ENCODE measurements at regions not wholly inside any gene's neighbourhood (a gene's known extent, or its start where the extent isn't known, plus 50 kb on each side); places are given as distances from the start of the nearest gene placed in this dataset.
A peak's percentile ranks its signal among the peaks of the same experiment; 100 is the strongest.

DNA sequence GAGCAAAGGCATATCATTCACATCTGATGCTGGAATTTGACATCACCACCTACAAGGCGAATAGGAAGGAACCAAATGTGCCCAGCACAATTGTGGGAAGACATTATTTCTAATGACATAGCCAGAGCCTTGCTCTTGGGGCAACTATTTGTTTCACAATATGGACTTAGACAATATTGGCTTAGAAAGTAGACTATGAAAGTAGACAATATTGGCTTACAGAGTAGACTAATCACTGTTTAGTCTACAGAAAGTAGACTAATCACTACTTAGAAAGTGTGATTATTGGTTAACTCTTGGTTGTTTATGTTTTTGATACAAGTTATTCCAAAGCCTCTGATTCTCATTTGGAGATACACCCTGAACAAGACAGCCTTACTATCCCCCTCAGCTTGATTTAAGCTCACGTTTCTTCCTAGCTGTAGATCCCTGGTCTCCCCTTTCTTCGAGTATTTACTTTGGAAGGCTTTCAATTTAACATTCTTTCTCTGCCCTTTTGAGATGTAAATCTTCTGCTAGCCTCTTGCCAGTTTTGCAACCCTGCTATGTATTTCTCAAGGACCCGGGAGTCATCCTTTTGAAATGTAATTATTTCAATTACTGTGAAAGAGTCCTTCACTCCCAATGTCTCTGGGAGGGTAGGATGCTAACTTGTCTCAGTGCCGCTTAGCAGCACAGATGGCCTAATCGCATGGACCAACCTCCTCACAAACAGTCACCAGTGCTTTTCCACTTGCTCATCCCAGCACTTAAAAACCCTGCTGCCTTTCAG, 843.2 kb downstream of the GALC start:
- no peak for DNase-seq

DNA sequence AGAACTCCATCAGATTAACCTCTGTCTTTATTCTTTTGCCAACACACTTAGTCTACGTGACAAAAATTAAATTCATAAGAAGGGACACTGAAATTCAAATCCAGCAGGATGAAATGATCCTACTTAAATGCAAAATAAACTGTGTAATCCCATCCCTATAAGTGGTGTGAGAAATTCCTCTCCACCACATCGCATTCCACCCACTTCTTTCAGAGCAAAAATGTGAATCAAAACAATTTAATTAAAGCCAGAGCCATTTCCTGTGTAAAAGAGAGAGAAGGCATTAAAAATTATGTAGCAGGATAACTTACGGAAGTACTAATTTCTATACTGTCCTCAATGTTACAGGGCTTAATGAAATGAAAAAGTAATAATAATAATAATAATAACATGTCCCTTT, 844.3 kb downstream of the GALC start:
- DNase-seq = no peak

DNA sequence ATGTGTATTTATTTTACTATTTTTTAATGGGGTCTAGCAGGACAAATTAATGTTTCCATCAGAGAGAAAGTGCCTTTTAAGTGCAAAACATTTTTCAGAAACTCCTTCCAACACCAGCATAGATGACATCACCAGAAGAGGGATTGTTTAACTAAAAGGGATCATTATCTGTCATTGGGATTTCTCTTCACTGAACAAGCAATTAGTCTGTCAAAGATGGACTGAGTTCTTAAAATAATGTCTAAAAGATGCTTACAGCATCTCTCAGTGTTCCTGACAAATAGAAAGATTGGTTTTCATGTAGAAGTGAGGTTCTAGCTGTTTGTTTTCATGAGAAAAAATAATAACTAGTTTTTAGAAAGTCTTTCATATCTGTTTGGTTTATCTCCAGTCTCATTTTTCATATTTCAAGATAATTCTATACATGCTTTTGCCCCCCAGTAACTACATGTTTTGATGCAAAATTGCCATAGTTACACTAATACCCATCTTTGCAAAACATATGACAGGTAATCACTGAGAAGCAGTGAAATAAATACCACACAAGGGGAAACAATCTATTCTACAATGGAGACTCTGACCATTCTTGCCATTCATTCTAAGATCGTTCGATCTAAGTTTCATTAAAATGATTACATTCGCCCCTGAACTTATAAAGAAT, 850.3 kb downstream of the GALC start:
- DNase-seq = no peak

DNA sequence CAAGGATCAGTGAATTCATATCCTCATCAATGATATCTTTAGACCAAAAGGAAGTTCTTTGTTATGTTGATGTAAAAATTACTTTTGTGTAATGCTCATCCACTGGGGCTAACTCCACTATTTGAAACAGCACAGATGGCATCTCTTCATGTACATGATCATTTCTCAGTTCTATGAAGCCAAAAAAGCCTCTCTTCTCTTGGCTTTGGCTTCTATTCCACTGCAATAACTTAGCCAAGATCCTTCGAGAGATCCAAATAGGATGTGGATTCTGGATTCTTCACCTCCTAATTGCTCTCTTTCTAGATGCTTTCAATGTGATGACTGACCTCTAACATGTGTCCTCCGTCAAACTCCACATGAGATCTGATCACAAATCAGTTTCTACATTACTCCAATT, 851.2 kb downstream of the GALC start:
- DNase-seq = no peak

DNA sequence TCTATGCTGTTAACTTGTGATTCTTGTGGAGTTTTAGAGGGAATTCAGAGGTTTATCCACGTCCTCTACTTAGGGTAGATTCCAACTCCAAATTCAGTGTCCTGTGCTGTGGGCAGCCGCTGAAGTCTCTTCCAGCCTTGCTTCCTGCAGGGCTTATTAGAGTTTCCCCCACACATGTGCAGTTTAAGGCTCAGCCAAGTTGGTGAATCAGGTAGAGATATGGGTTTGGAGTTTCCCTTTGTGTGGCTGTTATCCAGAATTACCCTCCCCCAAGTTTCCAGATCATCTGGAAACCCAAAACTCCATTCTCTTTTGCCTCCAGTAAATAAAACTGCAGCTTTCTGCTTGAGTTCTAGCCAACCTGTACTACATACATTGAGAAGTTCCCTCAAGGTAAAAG, 853.7 kb downstream of the GALC start:
- no peak for DNase-seq

DNA sequence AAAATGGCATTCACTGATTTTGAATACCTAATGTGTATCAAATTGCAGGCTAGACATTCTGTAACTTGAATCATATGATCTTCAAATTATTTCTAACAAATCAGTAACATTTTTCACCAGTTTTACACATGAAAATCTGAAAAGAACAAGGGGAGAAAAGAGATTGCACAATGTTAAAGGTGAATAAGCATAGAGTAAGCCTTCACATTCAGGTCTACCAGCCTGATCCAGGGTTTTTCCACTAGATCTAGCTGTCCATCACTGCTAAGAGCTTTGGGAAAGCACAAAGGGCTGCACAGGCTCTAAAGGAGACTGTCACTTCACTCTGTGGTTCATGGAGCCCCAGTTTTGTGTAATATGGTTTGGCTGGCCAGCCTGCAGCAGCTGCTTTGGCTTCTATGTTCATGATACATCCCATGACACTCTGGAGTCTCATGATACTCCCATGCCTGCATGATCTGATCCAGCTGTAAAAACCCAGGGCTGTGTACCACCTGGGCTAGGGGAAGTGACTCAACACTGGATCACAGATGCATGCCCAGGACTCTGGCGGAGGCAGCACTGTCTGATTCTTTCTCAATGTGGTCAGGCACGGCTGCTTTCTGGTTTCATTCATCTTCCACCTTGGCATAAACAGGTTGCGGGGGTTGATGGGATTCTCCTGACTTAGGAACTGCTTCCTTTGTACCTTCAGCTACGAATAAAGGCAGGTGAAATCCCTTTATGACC, 859.7 kb downstream of the GALC start:
- DNase-seq = no peak

DNA sequence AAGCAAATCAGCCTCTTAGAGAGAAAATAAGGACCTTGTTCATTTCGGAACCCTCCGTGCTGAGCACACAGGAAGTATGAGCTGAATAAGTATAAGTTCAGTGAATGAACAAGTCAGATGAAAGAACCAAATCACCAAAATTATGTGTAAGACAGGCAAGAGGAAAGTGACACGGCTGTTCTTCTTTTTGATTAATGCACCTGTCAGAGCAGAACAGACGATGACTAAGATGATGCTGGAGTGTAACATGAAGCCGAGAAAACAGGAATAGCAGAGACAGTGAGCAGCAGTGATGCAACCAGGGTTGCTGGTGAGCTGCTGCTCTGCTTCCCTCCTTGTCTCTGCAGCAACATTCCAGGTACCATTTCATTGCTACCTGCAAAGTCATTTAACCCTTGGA, 861.1 kb downstream of the GALC start:
- peak; percentile 11 for DNase-seq

DNA sequence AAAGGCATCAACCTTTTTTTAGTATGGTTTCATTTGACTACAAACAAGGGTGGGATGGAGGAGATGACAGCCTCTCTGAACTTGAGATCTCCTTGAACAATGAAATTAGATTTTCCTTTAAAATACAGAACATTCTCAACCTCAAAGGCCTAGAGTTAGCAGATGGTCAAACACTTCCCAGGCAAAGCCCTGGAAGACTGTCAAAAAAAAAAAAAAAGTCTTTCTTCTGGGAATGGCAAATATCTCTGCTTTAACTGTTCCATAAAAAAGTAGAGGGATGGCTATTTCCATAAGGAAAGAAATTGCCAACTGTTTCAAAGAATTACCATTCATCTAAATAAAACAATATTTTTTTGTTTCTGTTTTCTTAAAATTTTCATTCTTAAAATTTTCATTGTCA, 870.8 kb downstream of the GALC start:
- DNase-seq = no peak

DNA sequence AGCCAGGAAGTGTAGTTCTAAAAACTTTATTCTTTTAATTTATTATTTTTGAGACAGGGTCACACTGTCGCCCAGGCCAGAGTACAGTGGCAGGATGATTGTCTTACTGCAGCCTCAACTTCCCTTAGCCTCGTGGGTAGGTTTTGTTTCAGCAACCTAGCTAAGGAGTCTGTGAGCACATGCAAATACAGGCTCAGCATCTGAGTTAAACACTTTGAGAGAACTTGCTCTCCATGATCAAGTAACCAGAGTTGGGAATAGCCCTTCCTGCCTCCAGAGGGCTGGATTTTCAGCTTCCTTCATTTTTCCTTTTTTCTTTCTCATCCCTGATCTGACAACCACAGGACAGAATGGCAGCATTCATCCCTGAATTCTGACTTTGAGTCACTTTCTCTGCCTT, 871.3 kb downstream of the GALC start:
- no peak for DNase-seq

DNA sequence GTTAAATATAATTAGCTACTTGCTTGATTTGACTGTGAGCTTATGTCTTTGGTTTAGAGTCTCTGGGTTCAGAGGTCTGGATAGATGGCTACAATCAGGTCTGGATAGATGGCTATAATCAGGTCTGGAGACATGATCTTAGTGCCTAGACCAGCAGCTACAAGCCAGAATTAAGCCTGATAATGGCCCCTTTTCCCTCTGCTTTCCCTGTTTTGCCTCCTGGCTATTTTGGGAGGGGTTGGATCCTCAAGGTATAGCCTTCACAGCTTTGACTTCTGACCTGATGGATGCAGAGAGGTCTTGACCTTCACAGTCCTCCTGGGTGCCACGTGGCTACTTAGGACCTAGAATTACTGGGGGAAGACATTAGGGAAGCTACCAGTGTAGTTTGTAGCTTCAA, 877.7 kb downstream of the GALC start:
- no peak for DNase-seq

DNA sequence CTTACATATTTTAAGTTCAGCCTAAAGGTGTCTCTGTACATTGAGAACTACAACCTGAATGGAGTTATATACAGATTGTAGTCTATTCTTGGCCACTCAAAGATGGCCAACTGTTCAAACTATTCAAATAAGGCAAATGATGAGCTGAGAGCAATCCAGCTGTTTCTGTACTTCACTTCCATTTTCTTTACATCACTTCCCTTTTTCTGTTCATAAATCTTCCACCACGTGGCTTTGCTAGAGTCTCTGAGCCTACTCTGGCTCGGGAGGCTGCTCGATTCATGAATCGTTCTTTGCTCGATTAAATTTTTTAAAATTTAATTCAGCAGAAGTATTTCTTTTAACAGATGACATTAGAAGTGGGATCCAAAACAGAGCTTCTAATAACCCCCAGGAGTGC, 879.7 kb downstream of the GALC start:
- no peak for DNase-seq

DNA sequence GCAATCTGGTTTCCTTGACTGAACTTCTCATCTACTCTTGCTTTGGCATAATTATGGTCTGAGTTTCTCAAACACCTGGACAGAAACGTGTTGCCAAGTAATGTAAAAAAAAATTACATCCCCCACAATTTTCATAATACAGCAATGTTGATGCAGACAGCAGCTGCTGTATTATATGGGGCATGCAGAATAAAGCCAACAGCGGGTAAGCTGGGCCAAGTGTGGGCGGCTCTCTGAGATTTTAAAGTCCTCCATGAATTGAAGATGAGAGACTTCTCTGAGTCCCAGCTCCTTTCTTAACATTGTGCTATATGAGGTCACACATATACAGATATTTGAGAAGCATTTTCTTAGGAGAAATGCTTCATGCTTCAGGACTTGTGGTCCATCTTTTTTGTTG, 881.2 kb downstream of the GALC start:
- no peak for DNase-seq

DNA sequence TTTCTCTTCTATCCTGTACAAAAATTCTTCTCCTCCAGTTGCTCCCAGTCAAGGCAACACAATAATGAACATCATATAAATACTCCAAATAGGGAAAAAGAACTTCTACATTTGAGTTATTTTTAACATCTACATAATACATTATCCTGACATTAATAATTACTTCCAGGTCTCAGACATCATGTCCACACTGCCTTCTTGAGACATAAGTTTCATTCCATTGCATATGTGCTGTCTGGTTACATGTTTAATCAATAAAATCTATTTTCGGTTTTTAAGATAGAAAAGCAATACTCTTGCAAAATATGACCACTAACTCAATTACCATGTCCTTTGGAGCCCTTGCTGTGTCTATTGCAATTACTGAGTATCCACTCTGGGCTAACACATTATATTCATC, 881.9 kb downstream of the GALC start:
- DNase-seq = no peak

DNA sequence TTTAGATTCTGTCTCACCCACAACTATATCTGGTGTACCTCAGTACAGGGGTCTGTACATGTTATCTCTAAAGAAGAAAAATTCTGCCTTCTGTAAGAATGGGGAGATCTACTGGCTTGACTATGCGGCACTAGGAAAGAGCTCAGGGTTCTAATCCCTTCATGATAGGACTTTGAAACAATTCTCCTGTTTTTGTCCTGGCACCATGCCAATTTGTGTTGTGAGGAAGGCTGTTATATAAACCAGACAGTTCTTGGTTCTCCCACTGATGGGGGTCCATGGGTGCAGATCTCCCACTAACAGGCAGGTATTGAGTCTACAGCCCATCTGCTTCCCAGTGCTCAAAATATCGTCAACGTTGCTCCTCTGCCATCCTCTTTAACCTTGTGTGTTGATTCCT, 883.7 kb downstream of the GALC start:
- no peak for DNase-seq

DNA sequence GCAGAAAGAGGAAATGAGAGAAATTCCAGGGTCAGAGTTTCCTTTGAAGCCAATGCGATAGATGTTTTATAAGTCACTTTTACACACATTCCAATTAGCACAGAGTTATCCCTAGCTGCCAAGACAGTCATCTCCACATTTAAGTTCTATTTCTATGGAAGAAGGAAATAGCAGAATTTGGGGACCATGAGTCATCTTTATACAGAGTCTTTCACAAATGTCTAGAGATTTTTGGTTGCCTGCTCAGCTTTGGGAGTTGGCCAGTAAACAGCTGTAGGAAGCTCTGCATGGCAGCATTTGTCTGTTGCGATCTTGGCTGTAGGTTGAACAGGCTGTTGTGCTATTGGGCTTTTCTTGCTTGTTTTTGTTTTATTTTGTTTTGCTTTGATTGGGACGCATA, 884.3 kb downstream of the GALC start:
- DNase-seq = no peak

DNA sequence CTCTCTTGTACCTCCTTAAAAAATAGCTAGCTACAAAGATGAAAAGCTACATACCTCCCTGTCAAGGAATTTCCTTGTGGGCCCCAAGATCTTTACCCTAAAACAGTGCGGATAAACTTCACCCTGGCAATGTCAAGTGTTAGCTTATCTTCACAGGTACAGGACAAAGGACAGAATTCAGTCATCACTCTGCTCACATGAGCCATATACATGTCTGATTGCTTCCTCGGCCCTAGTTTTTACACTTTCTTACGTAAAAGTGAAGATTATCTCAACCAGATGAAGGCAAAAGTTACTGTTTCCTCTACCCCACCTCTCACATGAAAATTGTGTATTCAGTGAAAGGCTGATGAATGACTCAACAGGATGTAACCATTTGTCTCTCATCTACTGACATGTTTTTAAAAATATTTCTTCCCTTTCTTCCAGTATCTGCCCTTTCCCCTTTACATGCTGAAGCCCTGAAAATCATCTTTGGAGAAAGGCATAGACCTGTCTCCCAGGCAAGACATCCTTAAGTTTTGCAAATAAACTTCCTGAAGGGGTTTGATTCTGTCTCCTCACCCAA, 890.1 kb downstream of the GALC start:
- no peak for DNase-seq

DNA sequence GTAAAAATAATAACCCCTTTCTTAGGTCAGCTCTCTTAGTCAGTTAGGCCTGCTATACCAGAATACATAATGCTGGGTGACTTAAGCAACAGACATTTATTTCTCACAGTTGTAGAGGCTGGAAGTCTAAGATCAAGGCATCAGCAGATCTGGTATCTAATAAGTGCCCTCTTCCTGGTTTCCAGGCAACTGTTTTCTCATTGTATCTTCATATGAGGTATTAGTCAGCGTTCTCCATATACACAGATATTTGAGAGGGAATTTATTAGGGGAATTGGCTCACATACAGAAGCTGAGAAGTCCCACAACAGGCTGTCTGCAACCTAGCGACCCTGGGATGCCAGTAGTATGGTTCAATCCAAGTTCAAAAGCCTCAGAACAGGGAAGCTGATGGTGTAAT, 896.0 kb downstream of the GALC start:
- DNase-seq = no peak

DNA sequence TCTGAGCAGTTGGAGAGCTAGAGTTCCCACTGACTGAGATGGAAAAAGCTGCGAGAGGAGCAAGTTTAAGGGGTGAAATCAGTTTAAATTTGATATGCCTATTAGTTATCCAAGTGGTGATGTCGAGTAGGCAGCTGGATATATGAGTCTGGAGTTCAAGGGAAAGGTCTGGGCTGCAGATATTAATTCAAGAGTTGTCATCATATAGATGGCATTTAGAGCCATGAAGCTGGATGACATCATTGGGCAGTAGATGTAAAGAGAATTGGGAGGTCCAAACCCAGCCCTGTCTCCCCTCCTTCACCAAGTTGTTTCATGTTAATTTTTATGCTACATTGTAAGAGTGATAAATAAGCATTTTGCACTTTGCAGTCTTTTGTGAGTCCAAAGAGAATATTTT, 898.1 kb downstream of the GALC start:
- DNase-seq = no peak

DNA sequence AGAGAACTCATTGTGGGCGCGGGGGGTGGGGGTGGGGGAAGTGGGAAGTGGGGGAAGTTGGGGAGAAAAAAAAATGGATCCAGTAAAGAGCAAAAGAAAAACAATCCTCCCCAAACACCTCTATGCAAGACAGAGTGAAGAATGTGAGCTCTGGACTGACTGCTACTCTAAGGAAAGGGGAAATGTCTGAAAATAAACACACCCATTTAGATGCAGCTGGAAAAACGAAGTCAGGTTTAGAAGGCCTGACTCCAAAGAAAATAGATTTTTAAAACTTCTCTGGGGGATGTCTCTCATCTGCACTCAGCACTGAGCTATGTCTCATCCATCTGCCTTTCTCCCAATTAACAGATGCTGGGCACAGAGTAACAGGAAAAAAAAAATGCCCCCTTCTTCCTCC, 904.4 kb downstream of the GALC start:
- DNase-seq = no peak

DNA sequence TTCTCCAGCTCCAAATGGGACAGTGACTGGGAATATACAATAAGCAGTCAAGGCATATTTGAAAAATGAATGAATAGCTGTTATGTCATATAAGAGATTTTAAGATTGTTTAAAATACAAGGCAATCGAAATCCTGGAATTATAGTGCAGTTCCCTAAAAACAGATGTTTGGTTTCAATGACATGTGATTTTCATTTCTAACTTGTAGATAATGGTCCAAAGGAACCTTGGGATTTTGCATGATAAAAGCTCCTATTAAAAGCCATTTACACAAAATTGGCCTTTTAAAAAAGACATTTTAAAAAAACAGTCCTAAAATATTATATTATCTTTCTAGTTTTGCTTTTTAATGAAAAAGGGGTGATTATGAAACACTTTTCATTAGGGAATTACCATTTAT, 905.1 kb downstream of the GALC start:
- no peak for DNase-seq

DNA sequence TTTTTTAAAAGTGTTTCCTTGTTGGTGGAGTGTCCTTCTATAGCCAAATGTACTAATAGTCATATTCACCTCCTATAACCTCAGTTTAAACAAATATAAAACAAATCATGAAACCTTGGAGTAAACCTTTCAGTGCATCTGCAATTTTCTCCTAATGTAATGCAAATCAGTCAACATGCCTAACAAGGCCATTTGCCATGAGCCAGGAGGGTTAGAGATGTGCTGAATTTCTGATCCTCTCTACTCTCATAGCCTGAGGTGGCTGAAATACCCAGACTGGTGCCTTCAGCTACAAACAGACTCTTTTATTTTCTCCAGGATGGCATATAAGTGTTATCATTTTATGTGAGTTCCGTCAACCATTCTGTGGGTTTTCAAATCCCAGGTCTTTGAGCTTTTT, 908.1 kb downstream of the GALC start:
- DNase-seq = no peak

DNA sequence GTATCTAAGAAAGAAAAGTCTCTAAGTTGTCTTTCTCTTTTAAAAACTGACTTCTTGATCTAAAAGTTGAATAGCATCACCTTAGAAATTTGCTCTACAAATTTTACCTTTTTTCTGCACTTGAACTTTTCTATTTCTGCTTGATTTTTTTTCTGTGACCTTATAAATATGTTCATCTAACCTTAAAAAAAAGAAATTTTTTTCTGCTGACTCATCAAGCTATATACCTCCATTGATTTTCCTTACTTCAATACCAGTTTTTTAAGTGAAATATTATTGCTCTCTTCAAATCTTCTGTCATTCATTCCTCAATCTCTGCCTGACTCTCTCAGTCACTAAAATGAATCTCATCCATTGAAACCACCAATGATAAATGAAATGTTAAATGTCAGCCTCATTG, 910.1 kb downstream of the GALC start:
- no peak for DNase-seq

DNA sequence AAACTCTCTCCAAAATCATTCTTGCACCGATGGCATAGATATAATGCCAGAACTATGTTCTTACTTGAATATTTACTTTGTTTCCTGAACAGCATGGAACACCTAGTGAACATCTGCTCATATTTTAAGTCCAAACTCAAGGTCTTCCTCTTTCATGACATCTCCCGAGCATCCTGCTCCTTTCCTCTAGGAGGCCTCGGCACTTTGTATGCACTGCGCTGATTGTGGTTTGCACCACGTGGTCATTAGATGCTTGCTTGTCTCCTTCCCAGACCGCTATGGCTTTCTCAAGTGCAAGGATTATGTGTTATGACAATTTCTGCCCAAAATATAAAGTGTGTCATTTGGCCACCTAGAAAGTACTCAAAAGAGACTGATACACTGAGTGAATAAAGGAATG, 912.0 kb downstream of the GALC start:
- DNase-seq = no peak

DNA sequence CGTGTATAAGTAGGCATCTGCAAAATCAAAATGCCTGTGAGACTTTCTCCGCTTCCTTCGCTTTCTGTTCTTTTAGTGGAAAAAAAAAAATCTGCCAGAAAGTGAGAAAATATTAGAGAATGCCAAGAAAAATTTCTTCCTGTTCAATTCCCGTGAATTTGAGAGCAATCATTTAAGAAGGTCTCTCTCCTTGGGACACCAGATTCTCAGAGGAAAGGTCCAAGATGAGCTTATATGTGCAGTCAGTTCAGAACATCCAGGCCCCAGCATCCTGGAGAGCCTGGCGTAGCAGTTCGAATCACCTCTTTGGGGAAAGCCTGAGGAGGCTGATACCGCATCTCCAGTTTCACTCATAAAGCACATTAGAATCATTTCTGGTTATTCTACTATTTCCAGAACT, 912.8 kb downstream of the GALC start:
- DNase-seq = no peak
